ENCODE measurements at regions not wholly inside any gene's neighbourhood (a gene's known extent, or its start where the extent isn't known, plus 50 kb on each side); places are given as distances from the start of the nearest gene placed in this dataset.

DNA sequence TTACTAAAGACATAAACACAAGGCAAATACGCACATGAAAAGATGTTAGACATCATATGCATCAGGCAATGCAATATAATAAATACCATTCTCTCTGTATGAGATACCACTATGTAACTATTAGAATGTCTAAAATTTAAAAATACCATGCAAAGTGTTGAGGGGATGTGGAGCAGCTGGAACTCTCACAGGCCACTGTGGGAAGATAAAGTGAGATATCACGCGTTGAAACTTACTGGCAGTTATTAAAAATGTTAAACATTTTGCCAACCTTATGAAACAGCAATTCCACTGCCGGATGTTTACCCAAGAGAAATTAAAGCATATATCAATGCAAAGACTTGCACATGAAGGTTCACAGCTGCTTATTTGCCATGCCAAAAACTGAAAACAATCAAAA, 556.7 kb downstream of the LRRC70 start:
- ATAC-seq (replicated peaks), result no peak
- H3K27me3 Mint-ChIP-seq, result no peaks in the 10 kb centered on the region
- H3K36me3 Mint-ChIP-seq (ENCODE audit: low read depth), result no peaks in the 10 kb centered on the region
- peaks cover 3% of the 10 kb centered on the region for H3K9me3 Mint-ChIP-seq
- H3K4me3 Mint-ChIP-seq, result no peak overlapping the region
- H3K27ac Mint-ChIP-seq, result no peak overlapping the region
- H3K4me1 Mint-ChIP-seq, result no peaks in the 10 kb centered on the region

DNA sequence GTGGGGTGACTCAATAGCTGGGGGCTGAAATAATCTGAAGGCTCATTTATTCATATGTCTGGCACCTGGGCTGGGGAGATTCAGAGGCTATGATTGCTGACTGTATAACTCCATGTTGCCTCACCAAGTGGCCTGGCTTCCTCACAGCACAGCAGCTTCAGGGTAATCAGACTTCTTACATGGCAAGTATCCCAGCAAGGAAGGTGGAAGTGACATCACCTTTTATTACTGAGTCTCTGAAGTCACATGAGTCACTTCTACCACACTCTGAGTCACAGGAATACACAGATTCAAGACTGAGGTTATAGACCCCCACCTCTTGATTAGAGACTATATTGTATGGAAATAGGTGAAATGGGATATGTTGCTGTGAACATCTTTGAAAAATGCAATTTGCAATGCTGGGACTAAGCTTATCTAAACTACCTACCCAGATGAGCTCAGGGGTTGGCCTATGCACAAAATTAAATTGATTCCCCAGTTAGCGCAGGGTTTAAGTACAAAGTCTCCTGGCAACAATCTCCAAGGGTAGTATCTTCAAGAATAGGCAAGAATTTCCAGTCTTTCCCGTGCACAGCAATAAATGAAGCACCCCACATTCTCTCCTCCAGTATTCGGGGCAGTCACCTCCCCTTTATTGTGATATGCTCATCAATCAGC, 553.1 kb downstream of the LRRC70 start:
- no peaks in the 10 kb centered on the region for H3K36me3 Mint-ChIP-seq (ENCODE audit: low read depth)
- peak; percentile 21 for ATAC-seq (replicated peaks)
- no peak overlapping the region for H3K27ac Mint-ChIP-seq
- H3K4me1 Mint-ChIP-seq, result no peaks in the 10 kb centered on the region
- H3K4me3 Mint-ChIP-seq, result no peak overlapping the region
- peaks cover 3% of the 10 kb centered on the region for H3K9me3 Mint-ChIP-seq
- H3K27me3 Mint-ChIP-seq, result no peaks in the 10 kb centered on the region

DNA sequence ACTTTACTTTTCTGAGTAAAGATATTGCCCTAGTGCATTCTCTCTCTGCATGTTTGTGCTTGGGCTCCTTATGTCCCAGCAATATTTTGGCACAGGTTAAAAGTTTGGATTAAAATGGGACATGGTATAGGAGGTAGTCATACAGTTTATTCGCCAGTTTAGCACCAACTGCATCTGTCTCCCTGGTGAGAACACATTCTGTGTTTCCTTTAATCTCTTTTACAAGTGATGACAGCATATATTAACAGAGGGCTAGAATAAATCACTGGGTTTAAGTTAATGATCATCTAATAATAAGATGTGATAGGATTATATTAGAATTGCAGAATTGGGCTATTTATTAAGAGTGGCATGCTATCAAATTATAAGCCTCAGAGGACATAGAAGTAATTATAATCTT, 550.1 kb downstream of the LRRC70 start:
- no peak for ATAC-seq (replicated peaks)
- Mint-ChIP-seq H3K27ac (no peak overlapping the region), H3K9me3 (peaks cover 3% of the 10 kb centered on the region), H3K36me3 (ENCODE audit: low read depth) (no peaks in the 10 kb centered on the region), H3K27me3 (no peaks in the 10 kb centered on the region), H3K4me1 (no peaks in the 10 kb centered on the region), H3K4me3 (no peak overlapping the region)

DNA sequence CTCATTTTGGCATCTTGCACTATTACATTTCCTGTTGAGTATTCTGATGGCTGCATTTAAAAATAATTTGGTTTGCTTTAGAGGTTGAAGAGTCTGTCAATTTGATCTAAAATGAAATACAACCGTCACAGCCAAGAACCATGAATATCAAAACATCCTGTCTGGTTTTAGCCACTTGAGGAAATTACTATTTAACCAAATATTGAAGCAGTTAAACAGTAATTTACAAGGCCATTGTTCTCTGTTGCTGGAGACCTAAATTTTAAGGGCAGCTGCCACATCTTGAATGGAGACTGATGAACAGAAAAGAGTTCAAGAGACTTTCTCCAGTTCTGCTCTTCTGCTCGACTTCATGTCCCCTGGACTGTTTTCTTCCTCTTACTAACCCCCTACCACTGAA, 549.4 kb downstream of the LRRC70 start:
- Mint-ChIP-seq H3K4me1 (no peaks in the 10 kb centered on the region), H3K9me3 (peaks cover 3% of the 10 kb centered on the region), H3K27me3 (no peaks in the 10 kb centered on the region), H3K27ac (no peak overlapping the region), H3K4me3 (no peak overlapping the region), H3K36me3 (ENCODE audit: low read depth) (no peaks in the 10 kb centered on the region)
- ATAC-seq (replicated peaks), result no peak

DNA sequence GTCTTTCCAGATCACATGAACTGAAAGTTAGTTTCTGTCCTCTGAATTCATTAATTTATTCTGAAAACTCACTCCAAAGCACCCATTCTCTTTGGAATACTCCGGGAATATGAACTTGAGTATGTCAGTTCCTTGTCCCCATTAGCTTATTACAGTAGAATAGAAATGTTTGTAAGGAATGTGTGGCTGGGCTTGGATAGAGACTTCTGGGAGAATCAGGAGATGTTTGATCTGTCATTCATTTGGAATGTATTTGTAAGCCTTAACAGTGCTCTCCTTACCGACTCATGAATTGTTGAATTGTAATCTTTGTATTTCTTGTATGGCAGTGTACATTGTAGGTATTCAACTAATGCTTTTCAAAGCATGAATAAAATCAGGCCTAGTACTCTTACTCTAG, 548.4 kb downstream of the LRRC70 start:
- H3K9me3 Mint-ChIP-seq, result peaks cover 3% of the 10 kb centered on the region
- no peaks in the 10 kb centered on the region for H3K4me1 Mint-ChIP-seq
- H3K27me3 Mint-ChIP-seq, result no peaks in the 10 kb centered on the region
- H3K36me3 Mint-ChIP-seq (ENCODE audit: low read depth), result no peaks in the 10 kb centered on the region
- no peak overlapping the region for H3K4me3 Mint-ChIP-seq
- H3K27ac Mint-ChIP-seq, result no peak overlapping the region
- ATAC-seq (replicated peaks), result no peak

DNA sequence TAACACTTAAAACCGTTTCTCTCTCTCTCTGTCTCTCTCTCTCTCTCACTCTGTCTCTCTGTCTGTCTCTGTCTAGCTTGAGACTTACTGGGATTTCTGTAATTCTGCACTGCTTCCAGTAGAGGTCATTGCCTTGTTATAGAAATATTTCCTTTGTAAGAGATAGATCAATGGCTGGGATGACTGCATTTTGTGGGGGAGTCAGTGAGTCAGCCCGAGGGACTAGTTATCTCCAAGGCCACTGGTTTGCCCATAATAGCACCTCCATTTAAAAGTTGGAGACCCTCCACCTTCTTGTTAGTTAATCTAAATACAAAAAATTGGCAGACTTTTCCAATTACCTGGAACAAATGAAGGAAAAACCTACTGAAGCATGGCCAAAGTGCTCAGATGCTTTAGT, 547.2 kb downstream of the LRRC70 start:
- H3K4me1 Mint-ChIP-seq, result no peaks in the 10 kb centered on the region
- H3K27me3 Mint-ChIP-seq, result no peaks in the 10 kb centered on the region
- ATAC-seq (replicated peaks), result peak; percentile 31
- no peaks in the 10 kb centered on the region for H3K36me3 Mint-ChIP-seq (ENCODE audit: low read depth)
- no peak overlapping the region for H3K4me3 Mint-ChIP-seq
- no peak overlapping the region for H3K27ac Mint-ChIP-seq
- no peaks in the 10 kb centered on the region for H3K9me3 Mint-ChIP-seq

DNA sequence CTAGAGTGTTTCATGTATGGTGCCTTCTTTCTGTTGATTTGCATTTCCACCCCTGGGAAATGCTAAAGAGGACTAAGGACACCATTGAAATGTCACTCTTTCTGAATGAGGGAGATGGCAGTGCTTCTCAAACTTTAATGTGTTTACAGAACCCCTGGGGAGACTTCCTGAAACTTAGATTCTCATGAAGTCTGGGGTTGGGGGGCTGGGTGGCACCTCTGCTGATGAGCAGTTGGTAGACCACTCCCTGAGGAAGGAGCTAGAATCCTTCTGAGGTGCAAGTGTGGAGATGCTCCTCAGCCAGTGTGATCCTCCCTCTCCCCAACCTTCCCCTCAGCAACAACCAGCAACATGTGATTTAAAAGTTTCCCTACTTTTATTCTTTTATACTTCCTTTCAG, 546.8 kb downstream of the LRRC70 start:
- Mint-ChIP-seq H3K27me3 (no peaks in the 10 kb centered on the region), H3K4me1 (no peaks in the 10 kb centered on the region), H3K36me3 (ENCODE audit: low read depth) (no peaks in the 10 kb centered on the region), H3K27ac (no peak overlapping the region), H3K9me3 (no peaks in the 10 kb centered on the region), H3K4me3 (no peak overlapping the region)
- no peak for ATAC-seq (replicated peaks)

DNA sequence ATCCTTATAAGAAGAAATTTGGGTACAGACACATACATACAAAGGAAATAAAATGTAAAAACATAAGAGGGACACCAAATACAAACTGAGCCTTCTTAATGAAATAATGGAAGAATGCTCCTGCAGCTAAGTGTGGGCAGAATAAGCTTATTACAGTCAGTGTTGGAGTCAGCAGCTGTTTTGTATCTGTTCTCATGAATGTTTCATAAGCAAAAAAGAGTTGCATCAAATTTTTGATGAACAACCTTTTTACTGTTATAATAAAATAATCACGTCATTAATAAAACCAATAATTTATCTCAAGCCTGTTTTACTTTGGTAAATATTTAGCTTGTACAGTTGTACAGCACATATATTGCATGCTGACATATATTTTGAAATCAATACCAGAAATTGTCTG, 545.6 kb downstream of the LRRC70 start:
- Mint-ChIP-seq H3K4me3 (no peak overlapping the region), H3K36me3 (ENCODE audit: low read depth) (no peaks in the 10 kb centered on the region)
- no peak for ATAC-seq (replicated peaks)

DNA sequence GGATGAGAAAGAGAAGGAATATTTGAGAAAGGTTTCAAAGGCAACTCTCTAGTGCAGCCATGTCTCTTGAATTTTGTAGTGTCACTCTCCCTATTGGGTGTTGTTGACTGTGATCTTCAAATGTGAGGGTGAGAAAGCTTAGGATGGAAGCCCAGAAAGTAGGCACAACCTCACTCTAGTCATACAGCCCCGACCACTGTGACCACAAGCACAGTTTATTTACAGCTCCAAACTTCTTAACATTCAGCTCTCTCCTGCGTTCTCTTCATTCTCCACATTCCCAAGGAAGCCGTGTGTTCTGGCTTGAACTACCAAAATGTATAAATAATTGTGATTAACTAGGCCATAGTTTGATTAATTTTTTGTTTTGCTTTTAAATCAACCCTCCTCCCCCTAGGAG, 542.9 kb downstream of the LRRC70 start:
- no peaks in the 10 kb centered on the region for H3K36me3 Mint-ChIP-seq (ENCODE audit: low read depth)
- H3K9me3 Mint-ChIP-seq, result no peaks in the 10 kb centered on the region
- no peak overlapping the region for H3K27ac Mint-ChIP-seq
- no peak overlapping the region for H3K4me3 Mint-ChIP-seq
- H3K27me3 Mint-ChIP-seq, result no peaks in the 10 kb centered on the region
- no peak for ATAC-seq (replicated peaks)
- H3K4me1 Mint-ChIP-seq, result no peaks in the 10 kb centered on the region

More for the DNA sequence above, 545.6 kb downstream of the LRRC70 start:
- Mint-ChIP-seq H3K9me3 (no peaks in the 10 kb centered on the region), H3K4me1 (no peaks in the 10 kb centered on the region), H3K27me3 (no peaks in the 10 kb centered on the region), H3K27ac (no peak overlapping the region)

DNA sequence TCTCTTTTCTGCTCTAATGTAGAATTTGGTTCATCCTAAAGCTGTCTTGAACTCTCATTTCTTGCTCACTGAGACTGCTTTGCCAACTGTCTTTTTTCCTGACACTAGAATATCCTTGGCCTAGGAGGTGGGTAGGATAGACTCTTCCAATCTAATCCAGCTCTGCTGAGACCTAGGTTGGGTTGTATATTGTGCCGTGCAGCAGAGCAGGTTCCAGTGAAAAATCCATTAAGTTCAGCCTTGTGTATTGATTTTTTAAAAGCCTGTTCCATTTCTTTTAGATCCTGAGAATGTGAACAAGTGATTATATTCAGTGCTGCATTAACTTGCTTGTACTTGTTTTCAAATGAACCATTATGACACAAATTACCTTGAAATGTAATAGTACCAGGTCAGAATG, 539.6 kb downstream of the LRRC70 start:
- no peaks in the 10 kb centered on the region for H3K4me1 Mint-ChIP-seq
- H3K9me3 Mint-ChIP-seq, result peaks cover 4% of the 10 kb centered on the region
- H3K27me3 Mint-ChIP-seq, result no peaks in the 10 kb centered on the region
- H3K4me3 Mint-ChIP-seq, result no peak overlapping the region
- no peak for ATAC-seq (replicated peaks)
- H3K27ac Mint-ChIP-seq, result no peak overlapping the region
- no peaks in the 10 kb centered on the region for H3K36me3 Mint-ChIP-seq (ENCODE audit: low read depth)

DNA sequence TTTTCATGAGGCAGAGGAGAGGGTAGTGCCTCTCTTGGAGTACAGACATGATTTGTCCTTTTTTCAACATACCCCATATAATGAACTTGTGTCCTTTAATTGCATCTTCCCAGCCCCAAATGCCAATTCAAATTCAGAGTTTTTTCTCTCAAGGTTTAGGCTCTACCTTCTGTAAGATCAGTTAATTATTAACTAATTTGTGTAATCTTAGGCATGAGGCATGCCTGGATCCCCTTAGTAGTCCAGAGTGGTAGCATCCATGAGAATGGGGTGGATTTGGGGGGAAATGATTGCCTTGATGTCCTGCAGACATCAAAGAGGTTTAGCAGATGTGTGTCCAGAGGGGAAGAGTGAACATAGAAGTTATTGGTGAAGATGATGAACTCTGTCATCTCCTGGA, 533.3 kb downstream of the LRRC70 start:
- no peak overlapping the region for H3K27ac Mint-ChIP-seq
- ATAC-seq (replicated peaks), result no peak
- H3K4me3 Mint-ChIP-seq, result no peak overlapping the region
- no peaks in the 10 kb centered on the region for H3K27me3 Mint-ChIP-seq
- H3K4me1 Mint-ChIP-seq, result no peaks in the 10 kb centered on the region
- H3K36me3 Mint-ChIP-seq (ENCODE audit: low read depth), result no peaks in the 10 kb centered on the region
- peaks cover 4% of the 10 kb centered on the region for H3K9me3 Mint-ChIP-seq

DNA sequence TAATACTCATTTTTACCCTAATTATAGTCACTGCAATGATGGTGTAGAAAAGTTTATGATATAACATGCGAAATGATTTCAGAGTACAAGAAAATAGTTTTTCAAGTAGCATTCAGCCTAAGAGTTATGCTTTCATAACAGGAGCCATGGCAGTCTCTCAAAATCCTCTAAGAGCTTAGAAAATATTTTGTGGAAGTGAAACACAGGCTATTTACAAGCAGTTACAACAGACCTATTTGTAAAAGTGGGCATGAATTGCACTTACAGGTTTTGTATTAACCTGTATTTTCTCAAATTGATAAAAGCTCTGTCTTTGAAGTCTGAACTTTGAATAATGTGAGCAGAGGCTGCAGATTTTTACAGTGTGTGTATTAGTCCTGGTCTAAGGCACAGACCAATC, 523.3 kb downstream of the LRRC70 start:
- Mint-ChIP-seq H3K9me3 (no peaks in the 10 kb centered on the region), H3K36me3 (ENCODE audit: low read depth) (no peaks in the 10 kb centered on the region), H3K4me3 (no peak overlapping the region), H3K27ac (no peak overlapping the region), H3K4me1 (no peaks in the 10 kb centered on the region), H3K27me3 (peaks cover 6% of the 10 kb centered on the region)
- ATAC-seq (replicated peaks), result no peak

DNA sequence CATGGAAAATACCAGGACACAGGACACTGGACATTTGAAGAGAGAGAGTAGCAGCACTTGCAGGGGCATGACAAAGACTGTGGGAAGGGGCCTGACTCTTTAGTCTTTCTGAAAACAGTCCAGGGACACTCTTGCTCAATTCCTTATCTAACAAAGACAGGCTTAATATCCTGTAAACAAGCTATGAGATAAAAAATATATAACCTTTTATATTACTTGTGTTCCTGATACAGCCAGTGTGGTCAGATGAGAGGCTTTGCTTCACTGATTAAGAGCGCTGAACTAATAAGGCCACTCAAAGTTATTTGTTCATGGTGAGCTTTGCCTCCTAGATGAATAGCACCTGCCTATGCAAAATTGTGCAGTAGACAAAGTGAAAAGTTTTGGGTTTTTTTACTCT, 518.7 kb downstream of the LRRC70 start:
- Mint-ChIP-seq H3K27ac (no peak overlapping the region), H3K4me3 (no peak overlapping the region), H3K9me3 (no peaks in the 10 kb centered on the region), H3K27me3 (no peaks in the 10 kb centered on the region), H3K36me3 (ENCODE audit: low read depth) (no peaks in the 10 kb centered on the region), H3K4me1 (no peaks in the 10 kb centered on the region)
- no peak for ATAC-seq (replicated peaks)

DNA sequence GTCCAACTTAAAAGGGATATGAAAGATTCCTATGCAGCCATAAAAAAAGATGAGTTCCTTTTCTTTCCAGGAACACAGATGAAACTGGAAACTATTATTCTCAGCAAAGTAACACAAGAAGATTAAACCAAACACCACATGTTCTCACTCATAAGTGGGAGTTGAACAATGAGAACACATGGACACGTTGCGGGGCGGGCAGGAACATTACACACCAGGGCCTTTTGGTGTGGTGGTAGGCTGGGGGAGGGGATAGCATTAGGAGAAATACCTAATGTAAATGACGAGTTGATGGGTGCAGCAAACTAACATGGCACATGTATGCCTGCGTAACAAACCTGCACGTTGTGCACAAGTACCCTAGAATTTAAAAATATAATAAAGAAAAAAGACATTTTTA, 516.1 kb downstream of the LRRC70 start:
- Mint-ChIP-seq H3K27ac (no peak overlapping the region), H3K4me1 (no peaks in the 10 kb centered on the region), H3K27me3 (no peaks in the 10 kb centered on the region), H3K36me3 (ENCODE audit: low read depth) (no peaks in the 10 kb centered on the region), H3K9me3 (peaks cover 4% of the 10 kb centered on the region), H3K4me3 (no peak overlapping the region)
- ATAC-seq (replicated peaks), result no peak

DNA sequence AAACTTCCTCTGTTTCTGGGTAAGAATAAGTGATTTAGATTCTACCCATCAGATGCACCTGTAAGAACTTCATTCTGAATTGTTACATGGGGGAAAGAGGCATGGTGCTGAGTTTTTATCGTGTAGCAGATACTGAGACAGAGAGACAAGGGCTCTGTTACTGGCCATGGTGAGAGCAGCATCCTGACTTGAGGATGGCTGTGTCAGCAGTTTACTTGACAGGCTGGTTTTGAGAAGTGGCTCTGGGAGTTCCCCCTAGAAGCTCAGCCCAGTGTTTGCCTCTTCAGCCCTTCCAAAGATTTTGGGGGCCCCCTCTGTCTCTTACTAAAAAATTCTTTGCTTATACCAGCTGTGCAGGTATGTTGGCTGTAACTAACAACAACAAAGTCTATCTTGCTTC, 510.5 kb downstream of the LRRC70 start:
- Mint-ChIP-seq H3K27me3 (no peaks in the 10 kb centered on the region), H3K4me3 (no peak overlapping the region), H3K9me3 (peaks cover 15% of the 10 kb centered on the region), H3K36me3 (ENCODE audit: low read depth) (no peaks in the 10 kb centered on the region), H3K27ac (no peak overlapping the region), H3K4me1 (no peaks in the 10 kb centered on the region)
- no peak for ATAC-seq (replicated peaks)

DNA sequence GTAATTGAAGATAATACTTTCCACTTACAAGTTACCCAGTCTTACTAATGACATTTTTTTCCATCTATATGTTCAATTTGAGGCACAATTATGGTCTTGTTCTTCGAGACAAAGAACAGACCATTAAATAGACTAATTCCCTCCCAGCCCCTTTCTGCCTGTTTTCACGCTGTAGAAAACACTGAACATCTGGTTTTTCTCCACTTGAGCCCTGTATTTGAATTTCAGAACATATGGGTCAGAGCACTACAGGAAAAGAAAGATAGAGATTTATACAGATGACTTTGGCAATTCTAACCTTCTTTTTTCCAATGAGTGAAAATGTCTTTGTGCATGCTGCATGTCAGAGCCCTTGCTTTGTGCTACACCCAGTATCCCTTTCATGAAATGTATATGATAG, 506.9 kb downstream of the LRRC70 start:
- Mint-ChIP-seq H3K36me3 (ENCODE audit: low read depth) (no peaks in the 10 kb centered on the region), H3K27me3 (no peaks in the 10 kb centered on the region), H3K4me1 (no peaks in the 10 kb centered on the region), H3K27ac (no peak overlapping the region), H3K4me3 (no peak overlapping the region), H3K9me3 (peaks cover 11% of the 10 kb centered on the region)
- no peak for ATAC-seq (replicated peaks)

Data from activated T-helper 17 cell treated with anti-CD3 and anti-CD28 coated beads, Interleukin-2, amount 50 U/mL, for 72 hours (primary cell).